ENCODE measurements at regions not wholly inside any gene's neighbourhood (a gene's known extent, or its start where the extent isn't known, plus 50 kb on each side); places are given as distances from the start of the nearest gene placed in this dataset.

DNA sequence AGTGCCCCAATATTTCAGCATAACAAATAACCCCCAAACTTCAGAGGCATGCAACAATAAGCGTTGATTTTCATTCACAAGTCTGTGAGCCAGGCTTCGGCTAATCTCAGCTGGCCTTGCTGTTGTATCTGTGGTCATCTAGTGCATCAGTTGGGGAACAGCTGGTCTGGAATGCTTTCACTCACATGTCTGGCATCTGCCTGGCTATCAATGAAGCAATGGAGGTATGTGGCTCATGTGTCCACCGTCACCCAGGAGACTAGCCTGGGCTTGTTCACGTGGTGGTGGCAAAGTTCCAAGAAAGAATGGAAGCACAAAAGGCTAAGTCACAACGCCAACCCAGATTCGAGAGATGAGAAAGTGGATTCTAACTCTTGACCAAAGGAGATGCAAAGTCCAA lies 304.8 kb upstream of the ISX start:
- TF ChIP-seq POLR2A (IDR thresholded peaks at IDR 0.05; ENCODE audit: low read length) (no peak), GATA1 (IDR thresholded peaks at IDR 0.05; ENCODE audit: low read depth, low read length) (no peak)

All from erythroblast (primary cell).